Adrenal gland (tissue), 5 donors: ENCODE measurements at regions not wholly inside any gene's neighbourhood (a gene's known extent, or its start where the extent isn't known, plus 50 kb on each side); places are given as distances from the start of the nearest gene placed in this dataset.

Experiments used
- CTCF ChIP-seq, 6 experiments: fragments of 450-650 bp in 4 of 6; fragments of 200-600 bp in 2 of 6; sonication (generic) in 1 of 6; IDR thresholded peaks; 1 replicate in 5 of 6; 2 replicates in 1 of 6; pipeline versions ENCODE4 v1.5.1 to v1.8.0; 2016 to 2021; ENCODE audit warnings: antibody characterized with exemption in 6 of 6, mild to moderate bottlenecking in 2 of 6, moderate library complexity in 1 of 6
- POLR2A ChIP-seq, 2 donors: fragments of 450-650 bp; IDR thresholded peaks; one replicate each; pipeline ENCODE4 v1.6.1; 2017; ENCODE audit warnings: antibody characterized with exemption in 2 of 2, mild to moderate bottlenecking in 2 of 2, moderate library complexity in 1 of 2
- donor health status: DM: no; HTN: no; CAD: no.

GRCh38 chr1:55801481-55801880 is 586.3 kb upstream of the USP24 start:
- TF ChIP-seq CTCF (IDR thresholded peaks at IDR 0.05) (no peak), POLR2A (IDR thresholded peaks at IDR 0.05) (no peak)
